HEK293T (cell line): ENCODE measurements at regions not wholly inside any gene's neighbourhood (a gene's known extent, or its start where the extent isn't known, plus 50 kb on each side); places are given as distances from the start of the nearest gene placed in this dataset.
"Not testable (repeated sequence)": the region's sequence is repeated elsewhere in the genome, so short reads cannot be mapped to it uniquely, and the experiment has no call there.

ENCODE experiments used
- CTCF ChIA-PET: fragments of 350-600 bp; formaldehyde crosslinking; extraction: SDS; loops from one replicate; lab custom pipeline; 2021; ENCODE audit warnings: antibody characterized with exemption, inconsistent platforms; lab: Yijun Ruan, JAX
- POLR2A ChIA-PET: fragments of 350-600 bp; formaldehyde crosslinking; extraction: SDS; loops from one replicate; lab custom pipeline; 2020; ENCODE audit warnings: antibody characterized with exemption, inconsistent platforms; lab: Yijun Ruan, JAX
- DNase-seq: peaks from one replicate; pipeline ENCODE4 v3.0.0; 2012; ENCODE audit warnings: mixed read lengths; ENCODE audit errors: extremely low spot score
- ARNT ChIP-seq: fragments of 450-650 bp; IDR thresholded peaks from 2 replicates; pipeline ENCODE4 v1.6.1; 2017; ENCODE audit warnings: mild to moderate bottlenecking
- BHLHE40 ChIP-seq: fragments of 450-650 bp; IDR thresholded peaks from 2 replicates; pipeline ENCODE4 v1.6.1; 2016; ENCODE audit warnings: mild to moderate bottlenecking, moderate library complexity, borderline replicate concordance
- CTBP1 ChIP-seq: fragments of 450-650 bp; IDR thresholded peaks from 2 replicates; pipeline ENCODE4 v1.6.1; 2016; ENCODE audit warnings: borderline replicate concordance
- ELF4 ChIP-seq: fragments of 450-650 bp; IDR thresholded peaks from 2 replicates; pipeline ENCODE4 v1.6.1; 2017; ENCODE audit warnings: antibody characterized with exemption
- FOXA1 ChIP-seq: fragments of 450-650 bp; IDR thresholded peaks from 2 replicates; pipeline ENCODE4 v1.6.1; 2016; ENCODE audit warnings: mild to moderate bottlenecking
- FOXK2 ChIP-seq: fragments of 450-650 bp; IDR thresholded peaks from 2 replicates; pipeline ENCODE4 v1.6.1; 2016; ENCODE audit warnings: mild to moderate bottlenecking
- FOXM1 ChIP-seq: fragments of 450-650 bp; IDR thresholded peaks from 2 replicates; pipeline ENCODE4 v1.6.1; 2017; ENCODE audit warnings: mild to moderate bottlenecking, borderline replicate concordance
- HDGF ChIP-seq: fragments of 450-650 bp; IDR thresholded peaks from 2 replicates; pipeline ENCODE4 v1.6.1; 2017; ENCODE audit warnings: antibody characterized with exemption, borderline replicate concordance
- L3MBTL2 ChIP-seq: fragments of 450-650 bp; conservative IDR thresholded peaks from 2 replicates; pipeline ENCODE4 v1.6.1; 2016; ENCODE audit warnings: mild to moderate bottlenecking
- LEF1 ChIP-seq: fragments of 450-650 bp; IDR thresholded peaks from 2 replicates; pipeline ENCODE4 v1.6.1; 2017; ENCODE audit warnings: mild to moderate bottlenecking, borderline replicate concordance
- NFRKB ChIP-seq: fragments of 450-650 bp; IDR thresholded peaks from 2 replicates; pipeline ENCODE4 v1.6.1; 2016; ENCODE audit warnings: mild to moderate bottlenecking, moderate library complexity
- SP1 ChIP-seq: fragments of 450-650 bp; IDR thresholded peaks from 2 replicates; pipeline ENCODE4 v1.6.1; 2017
- SUZ12 ChIP-seq: fragments of 450-650 bp; IDR thresholded peaks from 2 replicates; pipeline ENCODE4 v1.6.1; 2016; ENCODE audit warnings: mild to moderate bottlenecking
- TARDBP ChIP-seq: fragments of 450-650 bp; IDR thresholded peaks from 2 replicates; pipeline ENCODE4 v1.6.1; 2016
- ZNF384 ChIP-seq: fragments of 450-650 bp; IDR thresholded peaks from 2 replicates; pipeline ENCODE4 v1.6.1; 2016
- TF ChIP-seq, protein P1 (sequence below): fragments of 450-650 bp; IDR thresholded peaks from 2 replicates; pipeline ENCODE4 v1.6.1; 2016

DNA sequence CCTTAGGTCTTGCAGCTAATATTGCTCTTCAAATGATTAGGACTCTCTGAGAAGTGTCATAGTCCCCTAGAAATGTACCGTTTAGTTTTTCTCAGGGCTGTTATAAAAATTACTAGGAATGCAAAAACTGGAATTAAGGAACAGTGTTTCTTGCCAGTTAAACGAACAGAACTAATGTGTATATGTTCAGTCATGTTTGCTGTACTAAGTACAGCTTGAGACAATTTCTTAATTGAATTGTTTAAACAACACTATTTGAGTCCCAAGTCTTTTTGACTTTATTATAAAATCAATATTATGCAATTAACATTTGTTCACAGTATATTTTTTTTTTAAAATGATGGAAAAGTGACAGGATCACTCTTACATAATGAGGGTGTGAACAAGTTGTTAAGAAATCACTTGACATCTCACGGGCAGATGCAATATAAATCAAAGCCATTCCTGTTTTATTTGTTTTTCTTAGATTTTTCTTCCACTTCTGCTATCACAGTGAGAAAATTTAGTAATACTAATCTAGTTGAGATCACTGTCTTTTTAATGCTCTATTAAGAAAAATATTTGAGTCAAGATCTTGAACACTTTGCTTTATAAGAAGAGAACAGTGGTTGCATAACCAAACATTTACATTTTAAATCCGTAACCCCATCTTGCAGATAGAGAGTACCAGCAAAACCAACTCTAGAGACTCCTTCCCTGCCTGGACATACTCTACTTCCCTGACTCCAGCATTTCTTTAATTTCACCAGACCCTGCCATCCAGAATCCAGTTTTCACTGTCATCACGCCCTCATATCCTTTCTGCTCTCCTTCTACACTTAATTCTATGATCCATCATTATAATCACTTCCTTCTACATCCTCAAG is 140.7 kb upstream of the KITLG start:
- ChIA-PET POLR2A (no interaction called here), CTCF (no interaction called here)
- DNase-seq = no peak
- no peak for TF ChIP-seq FOXA1
- no peak for TF ChIP-seq SUZ12
- TF ChIP-seq, protein P1, sequence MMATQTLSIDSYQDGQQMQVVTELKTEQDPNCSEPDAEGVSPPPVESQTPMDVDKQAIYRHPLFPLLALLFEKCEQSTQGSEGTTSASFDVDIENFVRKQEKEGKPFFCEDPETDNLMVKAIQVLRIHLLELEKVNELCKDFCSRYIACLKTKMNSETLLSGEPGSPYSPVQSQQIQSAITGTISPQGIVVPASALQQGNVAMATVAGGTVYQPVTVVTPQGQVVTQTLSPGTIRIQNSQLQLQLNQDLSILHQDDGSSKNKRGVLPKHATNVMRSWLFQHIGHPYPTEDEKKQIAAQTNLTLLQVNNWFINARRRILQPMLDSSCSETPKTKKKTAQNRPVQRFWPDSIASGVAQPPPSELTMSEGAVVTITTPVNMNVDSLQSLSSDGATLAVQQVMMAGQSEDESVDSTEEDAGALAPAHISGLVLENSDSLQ = no peak
- TF ChIP-seq LEF1 = no peak
- TF ChIP-seq TARDBP = no peak
- TF ChIP-seq L3MBTL2 = no peak
- TF ChIP-seq BHLHE40 = no peak

DNA sequence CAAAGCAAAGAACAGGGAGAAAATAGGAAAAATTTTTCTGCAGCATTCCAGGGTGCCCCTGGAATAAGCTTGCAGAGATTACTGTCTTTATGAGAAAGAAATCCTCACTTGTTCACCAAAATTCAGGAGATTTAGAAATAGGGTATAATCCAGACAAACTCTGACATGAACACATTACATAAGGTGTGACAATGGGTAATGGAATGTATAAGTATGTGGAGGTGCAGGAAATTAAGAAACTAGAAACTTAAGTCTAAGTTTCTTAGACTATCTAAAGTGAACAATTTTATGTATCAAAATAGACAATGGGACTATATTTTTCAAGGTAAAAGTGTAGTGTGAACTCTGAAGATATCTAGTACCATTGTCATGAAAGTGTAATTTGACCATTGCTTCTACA is 140.0 kb upstream of the KITLG start:
- CTCF ChIA-PET = no interaction called here

DNA sequence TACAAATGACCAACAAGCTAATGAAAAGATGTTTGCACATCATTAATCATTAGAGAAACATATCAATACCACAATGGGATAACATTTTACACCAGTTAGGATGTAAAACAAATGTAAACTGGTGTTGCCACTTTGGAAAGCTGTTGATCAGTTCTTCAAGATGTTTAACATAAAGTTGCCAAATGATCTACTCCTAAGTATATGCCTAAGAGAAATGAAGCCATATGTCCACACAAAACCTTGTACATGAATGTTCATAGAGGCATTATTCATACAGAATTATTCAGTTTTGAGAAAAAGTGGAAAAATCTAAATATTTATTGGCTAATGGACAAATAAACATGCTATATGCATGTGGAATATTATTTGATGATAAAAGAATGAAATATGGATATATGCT is 136.9 kb upstream of the KITLG start:
- no peak for TF ChIP-seq HDGF
- no peak for TF ChIP-seq ELF4
- TF ChIP-seq SUZ12 = no peak
- no peak for TF ChIP-seq ARNT
- no peak for TF ChIP-seq NFRKB
- TF ChIP-seq FOXA1 = no peak
- TF ChIP-seq SP1 = no peak
- CTCF ChIA-PET = no interaction called here
- POLR2A ChIA-PET = no interaction called here
- no peak for DNase-seq

More for the DNA sequence above, 140.0 kb upstream of the KITLG start:
- no peak for DNase-seq
- POLR2A ChIA-PET = no interaction called here
- TF ChIP-seq NFRKB = no peak
- TF ChIP-seq FOXA1 = no peak
- no peak for TF ChIP-seq SUZ12
- no peak for TF ChIP-seq BHLHE40
- no peak for TF ChIP-seq L3MBTL2
- no peak for TF ChIP-seq FOXM1
- TF ChIP-seq FOXK2 = no peak
- no peak for TF ChIP-seq ZNF384
- no peak for TF ChIP-seq ELF4
- TF ChIP-seq HDGF = no peak
- TF ChIP-seq CTBP1 = no peak
- TF ChIP-seq TARDBP = no peak
- TF ChIP-seq, protein P1 = no peak
- TF ChIP-seq LEF1 = no peak
- no peak for TF ChIP-seq ARNT
- TF ChIP-seq SP1 = no peak

DNA sequence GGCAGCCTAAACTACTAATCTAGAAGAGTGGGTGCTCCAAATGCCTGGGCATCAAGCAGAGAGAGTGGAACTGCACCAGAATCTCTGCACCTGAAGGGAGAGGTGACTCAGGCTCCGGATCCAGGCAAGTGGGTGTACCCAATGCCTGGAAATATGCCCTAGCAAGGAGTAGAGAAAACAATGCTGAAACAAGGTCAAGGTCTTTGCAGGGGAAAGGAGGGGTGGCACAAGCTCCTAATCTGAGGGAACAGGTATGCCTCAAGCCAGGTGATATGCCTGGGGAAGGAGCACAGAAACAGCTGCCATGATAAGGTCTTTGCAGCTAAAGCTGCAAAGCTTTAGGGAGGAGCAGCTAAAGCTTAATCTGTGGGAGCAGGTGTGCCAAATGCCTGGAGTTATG is 136.0 kb upstream of the KITLG start:
- ChIA-PET CTCF (interaction anchor here (0.6 kb wide), 1 partner anchor 21 kb away, joined by 5 read pairs; no protein-coding TSS in a partner anchor), POLR2A (no interaction called here)
- DNase-seq = no peak
- TF ChIP-seq BHLHE40 = no peak
- TF ChIP-seq FOXK2 = no peak
- TF ChIP-seq HDGF = no peak
- no peak for TF ChIP-seq CTBP1
- TF ChIP-seq SUZ12 = no peak
- TF ChIP-seq FOXM1 = no peak
- TF ChIP-seq ELF4 = no peak
- no peak for TF ChIP-seq SP1
- TF ChIP-seq FOXA1 = no peak
- no peak for TF ChIP-seq ZNF384
- no peak for TF ChIP-seq TARDBP
- no peak for TF ChIP-seq L3MBTL2
- TF ChIP-seq LEF1 = no peak
- no peak for TF ChIP-seq ARNT
- no peak for TF ChIP-seq NFRKB
- TF ChIP-seq, protein P1 = no peak

DNA sequence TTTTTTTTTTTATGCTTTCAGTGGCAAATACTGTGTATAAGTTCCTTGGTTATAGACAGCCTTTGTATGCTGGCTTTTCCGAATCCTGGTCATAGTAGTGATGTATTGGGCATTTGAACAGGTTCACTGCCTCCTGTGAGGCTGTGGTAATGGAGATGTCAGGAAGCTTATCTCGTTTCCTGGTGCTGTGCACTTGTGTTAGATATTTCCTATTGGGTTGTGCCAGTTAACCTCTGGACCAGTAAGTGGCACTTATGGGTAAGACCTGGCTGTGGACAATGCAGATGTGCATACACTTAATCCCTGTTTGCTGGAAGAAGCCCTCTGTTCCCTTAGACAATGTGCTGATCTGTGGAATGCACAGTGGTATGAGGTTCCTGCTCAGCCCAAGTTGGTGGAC is 135.4 kb upstream of the KITLG start:
- no peak for TF ChIP-seq FOXA1
- no peak for TF ChIP-seq BHLHE40
- TF ChIP-seq FOXM1 = no peak
- no peak for TF ChIP-seq ARNT
- no peak for TF ChIP-seq LEF1
- TF ChIP-seq FOXK2 = no peak
- no peak for TF ChIP-seq ELF4
- TF ChIP-seq ZNF384 = no peak
- TF ChIP-seq, protein P1 = no peak
- no peak for TF ChIP-seq NFRKB
- no peak for TF ChIP-seq L3MBTL2
- no peak for TF ChIP-seq HDGF
- TF ChIP-seq CTBP1 = no peak
- TF ChIP-seq SP1 = no peak
- TF ChIP-seq SUZ12 = no peak
- no peak for TF ChIP-seq TARDBP
- DNase-seq = no peak
- POLR2A ChIA-PET = no interaction called here
- CTCF ChIA-PET = no interaction called here

DNA sequence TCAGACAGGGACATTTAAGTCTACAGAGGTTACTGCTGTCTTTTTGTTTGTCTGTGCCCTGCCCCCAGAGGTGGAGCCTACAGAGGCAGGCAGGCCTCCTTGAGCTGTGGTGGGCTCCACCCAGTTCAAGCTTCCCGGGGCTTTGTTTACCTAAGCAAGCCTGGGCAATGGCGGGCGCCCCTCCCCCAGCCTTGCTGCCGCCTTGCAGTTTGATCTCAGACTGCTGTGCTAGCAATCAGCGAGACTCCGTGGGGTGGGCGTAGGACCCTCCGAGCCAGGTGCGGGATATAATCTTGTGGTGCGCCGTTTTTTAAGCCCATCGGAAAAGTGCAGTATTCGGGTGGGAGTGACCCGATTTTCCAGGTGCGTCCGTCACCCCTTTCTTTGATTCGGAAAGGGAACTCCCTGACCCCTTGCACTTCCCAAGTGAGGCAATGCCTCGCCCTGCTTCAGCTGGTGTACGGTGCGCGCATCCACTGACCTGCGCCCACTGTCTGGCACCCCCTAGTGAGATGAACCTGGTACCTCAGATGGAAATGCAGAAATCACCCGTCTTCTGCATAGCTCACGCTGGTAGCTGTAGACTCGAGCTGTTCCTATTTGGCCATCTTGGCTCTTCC is 134.1 kb upstream of the KITLG start:
- POLR2A ChIA-PET, CTCF ChIA-PET, DNase-seq: not testable (repeated sequence)
